RWPE2 (cell line): ENCODE measurements at regions not wholly inside any gene's neighbourhood (a gene's known extent, or its start where the extent isn't known, plus 50 kb on each side); places are given as distances from the start of the nearest gene placed in this dataset.

ENCODE experiments used
- ATAC-seq: fragments of 200-7000 bp; cut with Tn5 transposase; 3 replicates; pipeline ENCODE4 v1.9.1; 2021; ENCODE audit warnings: low read depth
- DNase-seq: peaks from one replicate; pipeline ENCODE4 v3.0.0-alpha.2; 2020; ENCODE audit warnings: low spot score
- H3K27ac ChIP-seq: fragments of 450-650 bp; 2 replicates; pipeline ENCODE4 v1.5.1; 2017; ENCODE audit warnings: mild to moderate bottlenecking; ENCODE audit not compliant: poor library complexity, severe bottlenecking
- H3K27me3 ChIP-seq: fragments of 250-450 bp; sonication (Bioruptor Pico); 2 replicates; pipeline ENCODE4 v1.5.1; 2021; ENCODE audit warnings: mild to moderate bottlenecking, moderate library complexity; ENCODE audit not compliant: insufficient read depth, poor library complexity, severe bottlenecking
- H3K36me3 ChIP-seq: fragments of 250-450 bp; sonication (Bioruptor Pico); 2 replicates; pipeline ENCODE4 v1.5.1; 2020; ENCODE audit warnings: low read depth, mild to moderate bottlenecking, moderate library complexity
- H3K4me1 ChIP-seq: fragments of 250-450 bp; sonication (Bioruptor Pico); 2 replicates; pipeline ENCODE4 v1.5.1; 2021; ENCODE audit warnings: mild to moderate bottlenecking, moderate library complexity; ENCODE audit not compliant: insufficient read depth, poor library complexity, severe bottlenecking
- H3K4me3 ChIP-seq: fragments of 250-450 bp; sonication (Bioruptor Pico); 2 replicates; pipeline ENCODE4 v1.5.1; 2021; ENCODE audit warnings: mild to moderate bottlenecking, moderate library complexity; ENCODE audit not compliant: severe bottlenecking
- H3K9me3 ChIP-seq: fragments of 250-450 bp; sonication (Bioruptor Pico); 2 replicates; pipeline ENCODE4 v1.5.1; 2021; ENCODE audit warnings: mild to moderate bottlenecking, moderate library complexity; ENCODE audit not compliant: severe bottlenecking
- TF ChIP-seq, protein P1 (sequence below): fragments of 450-650 bp; IDR thresholded peaks from one replicate; pipeline ENCODE4 v1.5.1; 2017; ENCODE audit warnings: mild to moderate bottlenecking, moderate library complexity; ENCODE audit not compliant: poor library complexity, severe bottlenecking

DNA sequence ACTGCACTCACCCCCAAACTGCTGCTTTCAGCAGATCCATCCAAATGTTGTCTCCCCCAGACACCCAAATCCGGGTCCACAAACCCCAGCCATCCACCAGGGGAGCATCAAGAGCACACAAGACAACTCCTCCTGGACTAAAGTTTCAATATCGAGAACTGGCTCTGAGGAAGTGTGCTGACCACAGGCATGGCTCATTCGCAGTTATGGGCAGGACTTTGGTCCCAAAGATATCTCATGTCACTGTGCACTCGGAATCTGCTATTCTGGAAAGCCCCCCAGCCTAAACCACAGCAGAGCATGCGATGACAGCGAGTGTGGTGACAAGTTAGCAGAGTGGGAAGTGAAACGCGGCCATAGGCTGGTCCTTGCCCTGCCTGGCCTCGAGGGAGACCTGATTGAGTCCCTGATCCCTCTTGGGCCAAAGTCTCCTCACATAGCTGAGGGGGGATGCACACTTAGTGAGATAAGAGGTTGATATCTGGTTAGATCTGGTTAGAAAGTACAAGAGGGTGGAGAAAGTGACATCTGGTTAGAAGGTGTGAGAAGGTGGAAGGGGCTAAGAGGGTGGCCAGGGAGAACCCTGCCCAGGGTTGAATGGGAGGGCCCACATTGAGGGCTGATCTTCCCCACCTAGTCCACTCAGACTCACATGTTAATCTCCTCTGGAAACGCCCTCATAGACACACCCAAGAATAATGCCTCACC, 149.7 kb downstream of the MRPL14 start:
- peaks cover 49% of the 10 kb centered on the region for H3K4me1 ChIP-seq
- no peak overlapping the region for H3K27ac ChIP-seq
- ATAC-seq (no peak), DNase-seq (peak; percentile 10)
- H3K4me3 ChIP-seq, result no peak overlapping the region
- TF ChIP-seq, protein P1, sequence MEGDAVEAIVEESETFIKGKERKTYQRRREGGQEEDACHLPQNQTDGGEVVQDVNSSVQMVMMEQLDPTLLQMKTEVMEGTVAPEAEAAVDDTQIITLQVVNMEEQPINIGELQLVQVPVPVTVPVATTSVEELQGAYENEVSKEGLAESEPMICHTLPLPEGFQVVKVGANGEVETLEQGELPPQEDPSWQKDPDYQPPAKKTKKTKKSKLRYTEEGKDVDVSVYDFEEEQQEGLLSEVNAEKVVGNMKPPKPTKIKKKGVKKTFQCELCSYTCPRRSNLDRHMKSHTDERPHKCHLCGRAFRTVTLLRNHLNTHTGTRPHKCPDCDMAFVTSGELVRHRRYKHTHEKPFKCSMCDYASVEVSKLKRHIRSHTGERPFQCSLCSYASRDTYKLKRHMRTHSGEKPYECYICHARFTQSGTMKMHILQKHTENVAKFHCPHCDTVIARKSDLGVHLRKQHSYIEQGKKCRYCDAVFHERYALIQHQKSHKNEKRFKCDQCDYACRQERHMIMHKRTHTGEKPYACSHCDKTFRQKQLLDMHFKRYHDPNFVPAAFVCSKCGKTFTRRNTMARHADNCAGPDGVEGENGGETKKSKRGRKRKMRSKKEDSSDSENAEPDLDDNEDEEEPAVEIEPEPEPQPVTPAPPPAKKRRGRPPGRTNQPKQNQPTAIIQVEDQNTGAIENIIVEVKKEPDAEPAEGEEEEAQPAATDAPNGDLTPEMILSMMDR, result no peak
- no peaks in the 10 kb centered on the region for H3K36me3 ChIP-seq
- H3K9me3 ChIP-seq, result peaks cover 2% of the 10 kb centered on the region
- H3K27me3 ChIP-seq, result no peaks in the 10 kb centered on the region

DNA sequence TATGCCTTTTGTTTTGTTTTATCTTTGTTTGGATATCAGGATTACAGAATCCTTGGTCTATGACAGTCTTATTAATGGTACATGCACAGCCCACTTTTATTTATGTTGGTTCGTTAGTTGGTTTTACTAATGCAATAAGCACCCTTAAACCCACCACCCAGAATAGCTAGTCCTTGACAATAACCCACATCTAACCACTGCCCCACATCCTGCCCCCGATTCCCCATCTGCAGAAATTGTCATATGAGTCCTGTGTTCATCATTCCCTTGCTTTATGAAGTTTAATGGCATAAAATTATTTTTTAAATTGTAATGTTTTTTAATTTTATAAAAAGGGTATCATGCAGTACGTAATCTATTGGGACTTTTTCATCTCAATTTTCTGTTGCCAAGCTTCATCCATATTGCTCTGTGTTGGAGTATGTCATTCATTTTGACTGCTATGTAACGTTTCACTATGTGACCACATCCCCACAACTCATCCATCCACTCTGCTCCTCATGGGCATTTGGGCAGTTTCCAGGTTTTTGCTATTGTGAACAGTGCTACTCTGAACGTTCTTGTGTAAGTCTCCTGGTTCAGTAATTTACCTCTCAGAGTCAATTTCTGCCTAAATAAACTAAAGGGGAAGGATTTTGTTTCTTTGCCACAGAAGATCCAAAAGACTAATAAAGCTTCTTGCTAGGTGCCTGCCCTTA, 150.4 kb downstream of the MRPL14 start:
- H3K36me3 ChIP-seq, result no peaks in the 10 kb centered on the region
- no peak for ATAC-seq
- H3K4me1 ChIP-seq, result peaks cover 55% of the 10 kb centered on the region
- H3K4me3 ChIP-seq, result no peak overlapping the region
- no peak overlapping the region for H3K27ac ChIP-seq
- TF ChIP-seq, protein P1, result no peak
- peaks cover 2% of the 10 kb centered on the region for H3K9me3 ChIP-seq
- no peaks in the 10 kb centered on the region for H3K27me3 ChIP-seq
- DNase-seq, result no peak

DNA sequence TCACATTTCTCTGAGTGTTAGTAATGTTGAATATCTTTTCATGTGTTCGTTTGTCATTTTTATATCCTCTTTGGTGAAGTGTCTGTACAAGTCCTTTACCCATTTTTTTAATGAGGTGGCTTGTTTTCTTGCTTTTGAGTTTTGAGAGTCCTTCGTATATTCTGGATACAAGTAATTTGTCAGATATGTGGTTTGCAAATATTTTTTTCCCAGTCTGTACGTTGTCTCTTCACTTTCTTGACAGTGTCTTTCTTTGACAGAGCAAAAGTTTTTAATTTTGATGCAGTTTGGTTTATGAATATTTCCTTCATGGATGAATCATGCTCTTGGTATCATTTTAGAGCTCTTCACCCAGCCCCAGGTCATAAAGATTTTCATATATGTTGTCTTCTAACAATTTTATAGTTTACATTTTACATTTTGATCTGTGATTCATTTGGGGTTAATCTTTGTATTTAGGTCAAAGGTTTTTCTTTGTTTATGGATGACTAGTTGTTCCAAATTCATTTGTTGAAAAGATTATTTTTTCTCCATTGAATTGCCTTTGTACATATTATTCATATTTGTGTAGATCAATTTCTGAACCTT, 152.5 kb downstream of the MRPL14 start:
- no peaks in the 10 kb centered on the region for H3K27me3 ChIP-seq
- DNase-seq (no peak), ATAC-seq (peak; percentile 35)
- peaks cover 55% of the 10 kb centered on the region for H3K4me1 ChIP-seq
- no peak overlapping the region for H3K4me3 ChIP-seq
- H3K9me3 ChIP-seq, result peaks cover 2% of the 10 kb centered on the region
- H3K36me3 ChIP-seq, result no peaks in the 10 kb centered on the region
- TF ChIP-seq, protein P1, result no peak
- H3K27ac ChIP-seq, result peak overlapping the region; percentile 83

DNA sequence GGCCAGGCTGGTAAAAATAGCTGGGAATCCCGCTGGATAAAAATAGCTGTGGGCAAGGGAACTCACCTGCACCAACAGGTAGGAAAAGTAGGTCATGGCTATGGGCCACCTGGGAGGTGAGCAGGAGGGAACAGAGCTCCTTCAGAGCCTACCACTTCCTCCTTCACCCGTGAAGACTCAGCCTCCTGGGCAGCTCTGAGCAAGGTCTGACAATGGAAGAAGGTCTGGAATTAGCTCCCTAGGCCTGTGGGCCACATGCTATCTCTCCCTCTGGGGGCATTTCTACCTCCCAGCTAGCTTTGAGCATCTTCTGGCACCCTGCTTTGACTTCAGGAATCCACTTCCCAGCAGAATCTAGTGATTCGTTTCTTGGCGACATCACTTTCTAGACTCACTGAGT, 153.9 kb downstream of the MRPL14 start:
- Histone ChIP-seq H3K27me3 (no peaks in the 10 kb centered on the region), H3K4me3 (no peak overlapping the region), H3K4me1 (peaks cover 47% of the 10 kb centered on the region), H3K36me3 (no peaks in the 10 kb centered on the region), H3K9me3 (peaks cover 2% of the 10 kb centered on the region), H3K27ac (peak overlapping the region; percentile 83)
- TF ChIP-seq, protein P1, result no peak
- ATAC-seq (peak; percentile 59), DNase-seq (peak; percentile 58)
